Activated CD4-positive, alpha-beta T cell treated with anti-CD3 and anti-CD28 coated beads, Interleukin-2, amount 50 U/mL, for 24 hours (primary cell): ENCODE measurements at regions not wholly inside any gene's neighbourhood (a gene's known extent, or its start where the extent isn't known, plus 50 kb on each side); places are given as distances from the start of the nearest gene placed in this dataset.

Source experiments
- DNase-seq, 2 donors: peaks; one replicate each; pipeline ENCODE4 v3.0.0-alpha.2; 2020; ENCODE audit warnings: low read depth in 1 of 2, low spot score in 1 of 2

GRCh38 chr3:8239718-8240695, 261.6 kb upstream of the LMCD1 start:
- peak in 1 of 2 donors; percentile 4 for DNase-seq

DNA sequence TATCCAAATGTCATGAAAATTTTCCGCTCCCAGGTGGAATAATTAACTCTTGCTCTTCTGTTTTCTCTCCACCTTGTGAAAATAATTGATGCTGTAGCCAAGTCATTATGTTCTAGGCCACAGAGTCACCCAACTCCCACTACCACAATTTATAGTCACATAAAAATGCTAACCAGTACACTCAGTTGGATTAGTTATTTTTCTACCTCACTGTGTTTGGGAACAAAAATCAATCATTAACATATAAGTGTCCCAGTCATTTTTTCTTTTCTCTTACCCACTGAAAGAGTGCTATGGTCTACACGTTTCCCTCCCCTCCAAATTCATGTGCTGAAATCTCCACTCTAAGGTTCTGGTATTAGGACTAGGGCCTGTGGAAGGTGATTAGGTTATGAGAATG, 255.6 kb upstream of the LMCD1 start:
- DNase-seq: no peak

DNA sequence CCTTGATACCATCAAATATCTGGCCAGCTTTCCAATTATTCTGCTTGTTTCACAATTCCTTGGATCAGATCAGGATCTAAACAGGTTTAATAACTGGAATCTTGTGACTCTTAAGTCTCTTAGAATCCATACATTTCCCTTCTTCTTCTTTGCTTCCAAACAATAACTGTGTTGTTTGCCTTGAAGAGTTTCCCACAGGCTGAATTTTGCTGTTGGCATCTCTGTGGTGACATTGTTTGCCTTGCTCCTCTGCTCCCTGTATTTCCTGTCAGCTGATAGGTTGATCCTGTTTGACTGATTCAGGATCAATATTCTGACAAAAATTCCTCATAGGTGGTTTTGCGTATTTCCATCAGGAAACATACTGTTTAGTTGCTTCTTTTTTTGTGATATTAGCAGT, 248.4 kb upstream of the LMCD1 start:
- DNase-seq: no peak

DNA sequence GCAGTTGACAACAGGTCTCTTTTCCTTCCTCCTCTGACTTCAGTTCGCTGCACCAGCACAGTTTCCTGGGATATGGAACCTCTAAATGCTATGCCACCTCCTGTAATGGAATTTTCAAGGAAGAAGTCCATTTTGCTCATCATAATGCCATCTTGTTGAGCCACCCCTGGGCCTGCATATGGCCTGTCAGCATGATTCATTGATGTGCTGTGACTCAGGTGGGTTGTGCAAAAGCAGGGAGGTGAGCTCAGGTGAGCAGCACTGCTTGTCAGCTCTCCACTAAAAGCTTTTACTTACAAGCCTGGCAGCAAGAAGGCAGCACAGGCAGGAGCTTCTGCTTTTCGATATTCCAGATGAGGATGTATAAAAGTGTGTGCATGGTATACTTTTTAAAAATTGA, 247.1 kb upstream of the LMCD1 start:
- DNase-seq: no peak

DNA sequence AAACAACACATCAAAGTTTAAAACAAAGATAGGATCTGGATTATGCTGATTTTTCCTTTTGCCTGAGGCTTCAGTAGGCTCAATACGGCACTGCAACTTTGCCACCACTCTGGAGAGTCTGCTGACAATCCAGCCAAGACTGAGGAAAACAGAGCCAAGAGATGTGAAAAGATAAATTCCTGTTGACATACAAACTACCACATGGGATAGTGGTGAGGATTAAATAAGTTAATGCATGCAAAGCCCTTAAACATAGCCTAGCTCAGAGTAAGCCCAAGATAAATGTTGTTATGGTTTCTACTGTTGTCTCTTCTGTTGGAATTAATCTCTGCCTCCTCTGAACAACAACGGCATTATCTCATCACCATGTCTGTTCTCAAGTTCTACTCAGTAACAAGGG, 245.9 kb upstream of the LMCD1 start:
- no peak for DNase-seq

GRCh38 chr3:8256441-8257071, 245.1 kb upstream of the LMCD1 start:
- no peak for DNase-seq

DNA sequence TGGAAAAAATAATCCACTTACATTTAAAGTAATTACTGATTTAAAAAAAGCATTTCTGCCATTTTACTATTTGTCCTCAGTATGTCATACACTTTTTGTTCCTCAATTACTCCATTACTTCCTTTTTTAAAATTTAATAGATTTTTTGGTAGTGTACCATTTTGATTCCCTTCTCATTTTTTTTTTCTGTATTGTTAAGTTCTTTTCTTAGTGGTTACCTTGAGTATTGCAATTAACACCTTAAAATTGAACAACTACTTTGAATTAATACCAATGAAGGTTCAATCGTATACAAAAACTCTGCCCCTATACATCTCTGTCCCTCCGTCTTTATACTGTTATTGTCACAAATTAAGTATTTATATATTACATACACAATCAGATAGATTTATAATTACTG, 240.6 kb upstream of the LMCD1 start:
- no peak for DNase-seq

GRCh38 chr3:8266730-8267131, 234.9 kb upstream of the LMCD1 start:
- no peak for DNase-seq

GRCh38 chr3:8273479-8273878, 228.1 kb upstream of the LMCD1 start:
- no peak for DNase-seq

DNA sequence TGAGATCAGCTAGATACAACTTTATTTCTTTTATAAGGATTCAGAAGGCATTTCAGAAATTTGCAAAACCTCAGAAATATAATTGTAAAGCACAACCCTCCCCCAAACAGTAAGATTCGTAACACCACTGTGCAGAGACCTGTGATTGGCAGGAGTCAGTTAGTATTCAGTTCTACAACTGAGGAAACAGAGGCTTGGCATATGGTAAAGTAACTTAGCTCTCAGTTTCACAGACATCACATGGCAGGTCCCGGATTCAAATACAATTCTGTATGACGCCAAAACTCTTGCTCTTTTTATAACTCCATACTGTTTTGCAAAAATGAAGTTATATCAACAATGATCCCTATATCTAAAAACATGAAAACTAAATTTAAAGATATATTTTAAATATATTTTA, 225.6 kb upstream of the LMCD1 start:
- no peak for DNase-seq

- DNase-seq: no peak
Measured at GRCh38 chr3:8276506-8276905, 225.1 kb upstream of the LMCD1 start.

DNA sequence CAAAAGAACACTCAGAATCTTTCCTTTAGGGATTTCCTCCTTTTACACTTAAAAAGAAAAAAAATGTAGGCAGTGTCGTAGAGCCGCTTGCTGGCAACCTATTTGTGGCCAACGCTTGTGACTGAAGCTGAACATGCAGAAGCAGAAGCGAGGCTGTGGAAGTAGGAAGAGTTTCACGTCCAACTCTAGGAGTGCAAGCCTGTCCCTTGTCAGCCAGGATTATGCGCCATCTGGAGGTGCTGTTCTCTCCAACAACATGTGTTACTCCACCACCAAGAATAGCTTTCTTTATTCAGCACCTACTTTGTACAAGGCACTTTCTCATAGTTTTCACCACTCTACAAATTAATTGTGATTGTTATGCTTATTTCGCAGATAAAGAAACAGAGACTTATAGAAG, 223.2 kb upstream of the LMCD1 start:
- DNase-seq: no peak

DNA sequence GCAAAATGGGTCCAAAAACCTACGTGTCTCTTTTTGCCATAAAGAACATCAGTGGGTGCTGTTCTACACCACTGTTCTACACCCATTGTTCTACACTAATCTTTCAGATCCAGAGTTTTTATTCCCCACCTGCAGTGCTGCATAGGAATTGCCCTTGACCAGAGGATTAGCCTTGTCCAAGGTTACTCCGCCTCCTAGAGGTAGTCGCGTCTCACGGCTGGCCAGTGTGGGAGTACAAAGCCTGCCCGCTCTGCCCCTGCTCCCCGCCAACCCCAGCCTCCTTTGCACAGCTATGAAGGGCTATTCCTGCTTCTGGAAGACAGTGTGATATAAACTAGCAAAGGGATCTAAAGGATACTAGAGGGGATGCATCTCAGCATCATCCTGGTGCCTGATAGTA, 222.1 kb upstream of the LMCD1 start:
- no peak for DNase-seq

DNA sequence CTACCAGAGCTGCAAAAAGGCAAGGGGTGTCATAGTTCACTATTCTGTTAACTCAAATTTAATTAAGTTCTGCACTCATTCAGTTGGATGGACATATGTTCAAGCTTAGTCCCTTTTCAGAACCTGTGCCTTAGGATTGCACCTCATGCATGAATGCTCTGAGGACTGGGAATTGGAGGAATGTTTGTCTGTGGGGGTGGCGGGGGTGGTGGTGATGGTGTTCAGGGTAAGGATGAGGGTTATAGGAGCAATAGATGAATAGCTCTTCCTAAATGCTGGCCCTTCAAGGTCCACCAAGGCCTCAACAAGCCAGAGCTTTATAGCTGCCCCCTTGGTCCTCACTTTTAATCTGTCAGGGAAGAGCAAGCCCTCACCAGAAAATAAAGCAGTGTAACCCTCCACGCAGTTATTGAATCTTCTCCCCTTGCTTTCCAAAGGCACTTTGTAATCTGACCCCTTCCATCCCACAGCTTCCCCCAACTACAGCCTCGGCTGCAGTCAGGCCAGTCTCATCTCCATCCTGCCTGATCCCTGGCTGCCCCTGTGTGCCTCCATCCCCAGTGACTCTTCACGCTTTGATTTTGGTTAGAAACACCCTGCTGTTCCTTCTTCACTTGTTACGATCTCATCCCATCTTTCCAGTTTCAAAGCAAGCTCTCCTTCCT, 221.6 kb upstream of the LMCD1 start:
- DNase-seq: no peak

DNA sequence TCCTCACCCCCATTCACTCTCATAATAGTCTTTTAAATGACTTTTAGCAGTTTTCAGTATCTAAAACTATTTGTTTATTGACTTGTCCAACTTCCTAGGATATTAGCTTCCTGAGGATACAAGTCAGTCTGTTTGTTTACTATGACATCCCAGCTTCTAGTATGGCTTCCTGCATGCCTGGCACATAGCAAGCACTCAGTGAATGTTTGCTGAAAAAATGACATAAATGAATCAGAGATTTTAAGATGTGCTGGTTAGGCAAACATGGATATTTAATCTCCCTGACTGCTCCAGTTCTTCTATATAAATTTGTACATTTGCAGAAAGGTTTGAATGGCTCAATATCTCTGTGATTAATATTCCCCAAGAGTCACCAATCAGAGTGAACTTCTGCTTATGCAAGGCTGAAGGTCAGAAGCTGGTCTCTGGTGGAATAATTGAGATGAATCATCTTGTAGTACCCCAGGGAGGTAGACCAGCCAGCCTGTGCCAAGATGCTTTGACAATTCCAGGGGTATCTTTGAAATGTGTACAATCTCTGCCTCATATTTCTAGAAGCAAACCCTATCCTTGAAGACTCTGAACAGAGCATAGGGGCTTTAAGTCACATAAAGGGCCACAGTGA, 219.0 kb upstream of the LMCD1 start:
- no peak for DNase-seq

GRCh38 chr3:8283193-8283592, 218.4 kb upstream of the LMCD1 start:
- no peak for DNase-seq

DNA sequence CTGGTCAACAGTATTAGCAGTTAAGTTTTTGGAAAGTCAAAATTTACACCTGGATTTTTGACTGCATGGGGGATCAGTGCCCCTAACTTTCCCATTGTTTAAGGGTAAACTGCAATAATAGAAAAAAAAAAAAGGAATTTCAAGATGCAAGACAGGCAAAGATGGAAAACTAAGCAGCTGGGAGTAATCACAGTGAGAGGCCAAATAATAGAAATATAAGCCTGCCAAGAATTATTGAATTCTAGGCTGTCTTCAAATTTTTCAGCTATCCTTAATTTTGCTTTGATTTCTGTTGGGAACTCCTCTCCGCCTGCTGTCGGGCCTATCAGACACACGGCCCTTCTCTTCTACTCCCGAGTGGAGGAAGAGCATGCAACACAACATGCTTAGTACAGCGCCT, 215.5 kb upstream of the LMCD1 start:
- DNase-seq: no peak

DNA sequence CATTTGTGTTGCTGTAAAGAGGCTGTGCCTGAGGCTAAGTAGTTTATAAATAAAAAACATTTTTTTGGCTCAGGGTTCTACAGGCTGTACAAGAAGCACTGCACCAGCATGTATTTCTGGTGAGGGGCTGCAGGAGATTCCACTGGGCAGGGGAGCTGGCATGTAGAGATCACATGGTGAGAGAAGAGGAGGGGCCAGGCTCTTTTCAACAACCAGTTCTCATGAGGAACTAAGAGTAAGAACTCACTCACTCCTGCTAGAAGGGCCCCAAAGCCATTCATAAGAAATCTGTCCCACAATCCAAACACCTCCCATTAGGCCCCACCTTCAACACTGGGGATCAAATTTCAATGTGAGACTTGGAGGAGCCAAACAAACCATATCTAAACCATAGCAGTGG, 214.9 kb upstream of the LMCD1 start:
- no peak for DNase-seq

DNA sequence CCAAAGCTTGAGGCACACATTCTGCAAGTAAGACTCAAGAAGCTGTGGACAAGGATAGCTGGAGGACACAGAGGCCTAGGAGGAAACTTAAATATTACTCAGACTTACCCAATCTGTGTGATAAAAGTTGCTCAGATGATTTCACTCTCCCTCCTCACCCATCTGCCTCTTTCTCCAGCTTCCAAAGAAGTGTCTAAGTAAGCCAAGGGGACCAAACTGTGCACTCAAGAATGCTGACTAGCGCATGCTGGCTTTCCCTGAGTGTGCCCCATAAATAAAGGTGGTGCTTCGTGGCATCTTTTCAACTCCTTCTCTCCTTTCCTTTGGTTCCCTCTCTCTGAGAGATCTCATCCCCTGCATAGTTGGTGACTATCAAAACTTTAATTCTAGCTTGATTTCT, 211.0 kb upstream of the LMCD1 start:
- no peak for DNase-seq

GRCh38 chr3:8296461-8296860, 205.2 kb upstream of the LMCD1 start:
- no peak for DNase-seq
